ENCODE measurements at regions not wholly inside any gene's neighbourhood (a gene's known extent, or its start where the extent isn't known, plus 50 kb on each side); places are given as distances from the start of the nearest gene placed in this dataset.

- H3K27me3 Mint-ChIP-seq: no peaks in the 10 kb centered on the region
- no peak overlapping the region for H3K4me3 Mint-ChIP-seq
- H3K4me1 Mint-ChIP-seq: no peaks in the 10 kb centered on the region
- no peak overlapping the region for H3K27ac Mint-ChIP-seq
- ATAC-seq (no peak), DNase-seq (no peak)
- no peaks in the 10 kb centered on the region for H3K36me3 Mint-ChIP-seq (ENCODE audit: low read depth)
- H3K9me3 ChIP-seq (ENCODE audit: control insufficient read depth, low read length, poor library complexity, severe bottlenecking): no peaks in the 10 kb centered on the region
Measured at GRCh38 chr13:87736849-87737385, 65.7 kb downstream of the SLITRK5 start.

- ATAC-seq (no peak), DNase-seq (no peak)
- Mint-ChIP-seq H3K27ac (no peak overlapping the region), H3K36me3 (ENCODE audit: low read depth) (no peaks in the 10 kb centered on the region), H3K27me3 (no peaks in the 10 kb centered on the region), H3K4me1 (no peaks in the 10 kb centered on the region), H3K4me3 (no peak overlapping the region)
- H3K9me3 ChIP-seq (ENCODE audit: control insufficient read depth, low read length, poor library complexity, severe bottlenecking): no peaks in the 10 kb centered on the region
Measured at GRCh38 chr13:87754097-87754496, 82.9 kb downstream of the SLITRK5 start.

GRCh38 chr13:87769445-87769844 lies 98.3 kb downstream of the SLITRK5 start:
- DNase-seq (no peak), ATAC-seq (no peak)
- Mint-ChIP-seq H3K4me3 (no peak overlapping the region), H3K36me3 (ENCODE audit: low read depth) (no peaks in the 10 kb centered on the region), H3K27ac (no peak overlapping the region), H3K4me1 (no peaks in the 10 kb centered on the region), H3K27me3 (no peaks in the 10 kb centered on the region)
- no peaks in the 10 kb centered on the region for H3K9me3 ChIP-seq (ENCODE audit: control insufficient read depth, low read length, poor library complexity, severe bottlenecking)

GRCh38 chr13:87777387-87777786 lies 106.2 kb downstream of the SLITRK5 start:
- H3K9me3 ChIP-seq (ENCODE audit: control insufficient read depth, low read length, poor library complexity, severe bottlenecking): no peaks in the 10 kb centered on the region
- Mint-ChIP-seq H3K36me3 (ENCODE audit: low read depth) (no peaks in the 10 kb centered on the region), H3K4me3 (no peak overlapping the region), H3K27ac (no peak overlapping the region), H3K4me1 (no peaks in the 10 kb centered on the region), H3K27me3 (no peaks in the 10 kb centered on the region)
- ATAC-seq (no peak), DNase-seq (no peak)

GRCh38 chr13:87778128-87778527 lies 107.0 kb downstream of the SLITRK5 start:
- DNase-seq (no peak), ATAC-seq (no peak)
- Mint-ChIP-seq H3K4me1 (no peaks in the 10 kb centered on the region), H3K36me3 (ENCODE audit: low read depth) (no peaks in the 10 kb centered on the region), H3K27ac (no peak overlapping the region), H3K27me3 (no peaks in the 10 kb centered on the region), H3K4me3 (no peak overlapping the region)
- H3K9me3 ChIP-seq (ENCODE audit: control insufficient read depth, low read length, poor library complexity, severe bottlenecking): no peaks in the 10 kb centered on the region

GRCh38 chr13:87779426-87779825 lies 108.3 kb downstream of the SLITRK5 start:
- Mint-ChIP-seq H3K4me3 (no peak overlapping the region), H3K27me3 (no peaks in the 10 kb centered on the region), H3K4me1 (no peaks in the 10 kb centered on the region), H3K27ac (no peak overlapping the region), H3K36me3 (ENCODE audit: low read depth) (no peaks in the 10 kb centered on the region)
- no peaks in the 10 kb centered on the region for H3K9me3 ChIP-seq (ENCODE audit: control insufficient read depth, low read length, poor library complexity, severe bottlenecking)
- DNase-seq: no peak
- no peak for ATAC-seq

- H3K4me1 Mint-ChIP-seq: no peaks in the 10 kb centered on the region
- no peaks in the 10 kb centered on the region for H3K36me3 Mint-ChIP-seq (ENCODE audit: low read depth)
- ATAC-seq (no peak), DNase-seq (no peak)
- no peak overlapping the region for H3K4me3 Mint-ChIP-seq
- H3K9me3 ChIP-seq (ENCODE audit: control insufficient read depth, low read length, poor library complexity, severe bottlenecking): no peaks in the 10 kb centered on the region
- H3K27me3 Mint-ChIP-seq: no peaks in the 10 kb centered on the region
- no peak overlapping the region for H3K27ac Mint-ChIP-seq
Measured at GRCh38 chr13:87783366-87783765, 112.2 kb downstream of the SLITRK5 start.

- no peak overlapping the region for H3K27ac Mint-ChIP-seq
- H3K4me1 Mint-ChIP-seq: no peaks in the 10 kb centered on the region
- DNase-seq (no peak), ATAC-seq (no peak)
- no peak overlapping the region for H3K4me3 Mint-ChIP-seq
- H3K9me3 ChIP-seq (ENCODE audit: control insufficient read depth, low read length, poor library complexity, severe bottlenecking): no peaks in the 10 kb centered on the region
- H3K36me3 Mint-ChIP-seq (ENCODE audit: low read depth): no peaks in the 10 kb centered on the region
- no peaks in the 10 kb centered on the region for H3K27me3 Mint-ChIP-seq
Measured at GRCh38 chr13:87788363-87788762, 117.2 kb downstream of the SLITRK5 start.

- H3K9me3 ChIP-seq (ENCODE audit: control insufficient read depth, low read length, poor library complexity, severe bottlenecking): no peaks in the 10 kb centered on the region
- H3K36me3 Mint-ChIP-seq (ENCODE audit: low read depth): no peaks in the 10 kb centered on the region
- H3K27ac Mint-ChIP-seq: no peak overlapping the region
- H3K27me3 Mint-ChIP-seq: no peaks in the 10 kb centered on the region
- DNase-seq (no peak), ATAC-seq (no peak)
- H3K4me3 Mint-ChIP-seq: no peak overlapping the region
- no peaks in the 10 kb centered on the region for H3K4me1 Mint-ChIP-seq
Measured at GRCh38 chr13:87792878-87793277, 121.7 kb downstream of the SLITRK5 start.

GRCh38 chr13:87798536-87798935 lies 127.4 kb downstream of the SLITRK5 start:
- no peaks in the 10 kb centered on the region for H3K4me1 Mint-ChIP-seq
- no peaks in the 10 kb centered on the region for H3K36me3 Mint-ChIP-seq (ENCODE audit: low read depth)
- H3K4me3 Mint-ChIP-seq: no peak overlapping the region
- H3K9me3 ChIP-seq (ENCODE audit: control insufficient read depth, low read length, poor library complexity, severe bottlenecking): no peaks in the 10 kb centered on the region
- no peak overlapping the region for H3K27ac Mint-ChIP-seq
- H3K27me3 Mint-ChIP-seq: no peaks in the 10 kb centered on the region
- no peak for ATAC-seq
- DNase-seq: no peak

GRCh38 chr13:87810391-87810801 lies 139.2 kb downstream of the SLITRK5 start:
- no peaks in the 10 kb centered on the region for H3K9me3 ChIP-seq (ENCODE audit: control insufficient read depth, low read length, poor library complexity, severe bottlenecking)
- no peak for DNase-seq
- H3K27ac Mint-ChIP-seq: no peak overlapping the region
- H3K4me1 Mint-ChIP-seq: no peaks in the 10 kb centered on the region
- H3K27me3 Mint-ChIP-seq: no peaks in the 10 kb centered on the region
- no peak for ATAC-seq
- no peaks in the 10 kb centered on the region for H3K36me3 Mint-ChIP-seq (ENCODE audit: low read depth)
- no peak overlapping the region for H3K4me3 Mint-ChIP-seq

GRCh38 chr13:87810920-87811344 lies 139.8 kb downstream of the SLITRK5 start:
- no peak overlapping the region for H3K4me3 Mint-ChIP-seq
- H3K27me3 Mint-ChIP-seq: no peaks in the 10 kb centered on the region
- ATAC-seq: no peak
- no peaks in the 10 kb centered on the region for H3K9me3 ChIP-seq (ENCODE audit: control insufficient read depth, low read length, poor library complexity, severe bottlenecking)
- no peak overlapping the region for H3K27ac Mint-ChIP-seq
- no peak for DNase-seq
- no peaks in the 10 kb centered on the region for H3K36me3 Mint-ChIP-seq (ENCODE audit: low read depth)
- H3K4me1 Mint-ChIP-seq: no peaks in the 10 kb centered on the region

GRCh38 chr13:87814403-87814802 lies 143.2 kb downstream of the SLITRK5 start:
- H3K4me1 Mint-ChIP-seq: no peaks in the 10 kb centered on the region
- no peak for ATAC-seq

GRCh38 chr13:87820241-87820640 lies 149.1 kb downstream of the SLITRK5 start:
- Mint-ChIP-seq H3K27me3 (no peaks in the 10 kb centered on the region), H3K4me1 (no peaks in the 10 kb centered on the region), H3K36me3 (ENCODE audit: low read depth) (no peaks in the 10 kb centered on the region), H3K4me3 (no peak overlapping the region), H3K27ac (no peak overlapping the region)
- no peaks in the 10 kb centered on the region for H3K9me3 ChIP-seq (ENCODE audit: control insufficient read depth, low read length, poor library complexity, severe bottlenecking)
- no peak for ATAC-seq
- DNase-seq: no peak

More at GRCh38 chr13:87814403-87814802, 143.2 kb downstream of the SLITRK5 start:
- DNase-seq: no peak
- H3K9me3 ChIP-seq (ENCODE audit: control insufficient read depth, low read length, poor library complexity, severe bottlenecking): no peaks in the 10 kb centered on the region
- H3K4me3 Mint-ChIP-seq: no peak overlapping the region
- no peaks in the 10 kb centered on the region for H3K27me3 Mint-ChIP-seq
- H3K27ac Mint-ChIP-seq: no peak overlapping the region
- H3K36me3 Mint-ChIP-seq (ENCODE audit: low read depth): no peaks in the 10 kb centered on the region

All from T-helper 17 cell (primary cell).